H1 (cell line): ENCODE measurements at regions not wholly inside any gene's neighbourhood (a gene's known extent, or its start where the extent isn't known, plus 50 kb on each side); places are given as distances from the start of the nearest gene placed in this dataset.

Experiments
- CTCF ChIA-PET: fragments of 300-600 bp; sonication (Branson Sonifier 250); formaldehyde crosslinking; loops from one replicate; lab custom pipeline; 2021; ENCODE audit not compliant: partially characterized antibody; lab: Charles Lee
- POLR2A ChIA-PET: fragments of 300-600 bp; sonication (Branson Sonifier 250); formaldehyde crosslinking; loops from one replicate; lab custom pipeline; 2021; ENCODE audit warnings: inconsistent platforms; ENCODE audit not compliant: partially characterized antibody; lab: Charles Lee
- DNase-seq, 2 experiments: peaks; one replicate each; pipeline versions ENCODE4 v3.0.0 to v3.0.0-alpha.2; 2010 to 2022; ENCODE audit warnings: low spot score in 2 of 2, low read depth in 1 of 2, mixed read lengths in 1 of 2
- FAIRE-seq: peaks from 2 replicates; lab custom pipeline; 2011; peaks lifted over from hg19 to GRCh38; lab: Jason Lieb, UNC
- H2AFZ ChIP-seq: 2 replicates; pipeline ENCODE4 v1.8.1; 2012; ENCODE audit warnings: low read length, inconsistent platforms
- H2AK5ac ChIP-seq: 2 replicates; pipeline ENCODE4 v1.6.1; 2013; ENCODE audit warnings: low read depth, low read length
- H2BK120ac ChIP-seq: replicated peaks from 2 replicates; pipeline ENCODE3; 2013; ENCODE audit warnings: low read depth, low read length, inconsistent platforms
- H2BK12ac ChIP-seq: 2 replicates; pipeline ENCODE4 v1.6.1; 2013; ENCODE audit warnings: low read depth, low read length
- H2BK15ac ChIP-seq: 2 replicates; pipeline ENCODE4 v1.6.1; 2013; ENCODE audit warnings: low read length
- H2BK20ac ChIP-seq: 2 replicates; pipeline ENCODE4 v1.6.1; 2013; ENCODE audit warnings: low read length
- H2BK5ac ChIP-seq: 2 replicates; pipeline ENCODE4 v1.6.1; 2013; ENCODE audit warnings: low read depth, low read length
- H3K14ac ChIP-seq: 2 replicates; pipeline ENCODE4 v1.6.1; 2013; ENCODE audit warnings: inconsistent platforms; ENCODE audit not compliant: insufficient read length
- H3K18ac ChIP-seq: 2 replicates; pipeline ENCODE4 v1.6.1; 2013; ENCODE audit warnings: low read length; ENCODE audit errors: extremely low read depth
- H3K23ac ChIP-seq: 2 replicates; pipeline ENCODE4 v1.6.1; 2013; ENCODE audit warnings: inconsistent platforms; ENCODE audit not compliant: insufficient read length
- H3K23me2 ChIP-seq: 2 replicates; pipeline ENCODE4 v1.6.1; 2013; ENCODE audit warnings: low read depth, low read length
- H3K27ac ChIP-seq: 2 replicates; pipeline ENCODE4 v1.6.1; 2011; ENCODE audit warnings: low read depth, low read length, inconsistent platforms
- H3K27me3 ChIP-seq, 4 experiments: replicated peaks in 1 of 4; 1 replicate in 1 of 4; 2 replicates in 3 of 4; pipeline versions ENCODE4 v1.6.1 to v1.8.1; 2011 to 2013; ENCODE audit warnings: low read length in 3 of 4, mild to moderate bottlenecking in 3 of 4, inconsistent platforms in 2 of 4, mixed read lengths in 2 of 4, moderate library complexity in 1 of 4; ENCODE audit not compliant: control insufficient read depth in 3 of 4, insufficient read depth in 3 of 4; ENCODE audit errors: extremely low read depth in 1 of 4
- H3K36me3 ChIP-seq, 4 experiments: 2 replicates each; pipeline versions ENCODE4 v1.6.1 to v1.8.1; 2011 to 2013; ENCODE audit warnings: mild to moderate bottlenecking in 4 of 4, low read length in 3 of 4, moderate library complexity in 2 of 4, control low read depth in 1 of 4, inconsistent platforms in 1 of 4; ENCODE audit not compliant: insufficient read depth in 4 of 4, control insufficient read depth in 2 of 4
- H3K4ac ChIP-seq: replicated peaks from 2 replicates; pipeline ENCODE3; 2013; ENCODE audit warnings: low read length, low read depth, mixed read lengths, inconsistent platforms; ENCODE audit not compliant: insufficient read length
- H3K4me1 ChIP-seq, 4 experiments: replicated peaks in 1 of 4; 1 replicate in 1 of 4; 2 replicates in 3 of 4; pipeline versions ENCODE4 v1.6.1 to v1.8.1; 2011 to 2013; ENCODE audit warnings: low read length in 3 of 4, inconsistent platforms in 2 of 4, mixed read lengths in 1 of 4; ENCODE audit not compliant: insufficient read depth in 4 of 4, control insufficient read depth in 3 of 4
- H3K4me2 ChIP-seq, 2 experiments: 2 replicates each; pipeline versions ENCODE4 v1.6.1 to v1.8.1; 2011 to 2013; ENCODE audit warnings: low read depth in 2 of 2, low read length in 2 of 2, control low read depth in 1 of 2, inconsistent platforms in 1 of 2, mild to moderate bottlenecking in 1 of 2; ENCODE audit not compliant: insufficient read depth in 1 of 2
- H3K4me3 ChIP-seq, 4 experiments: fragments of 200-600, 300-600 bp in 1 of 4; sonication (generic), shearing (Covaris generic), sonication (Bioruptor Twin) in 1 of 4; 2 replicates each; pipeline versions ENCODE4 v1.5.1 to v1.8.1; 2011 to 2016; ENCODE audit warnings: low read length in 4 of 4, low read depth in 3 of 4, control low read depth in 2 of 4, inconsistent platforms in 2 of 4, mild to moderate bottlenecking in 2 of 4, mixed read lengths in 1 of 4, moderate library complexity in 1 of 4; ENCODE audit not compliant: insufficient read depth in 2 of 4; ENCODE audit errors: extremely low read depth in 1 of 4
- H3K56ac ChIP-seq: replicated peaks from 2 replicates; pipeline ENCODE3; 2013; ENCODE audit warnings: low read depth, mild to moderate bottlenecking, mixed read lengths, low read length, inconsistent platforms; ENCODE audit not compliant: insufficient read length
- H3K79me1 ChIP-seq: 2 replicates; pipeline ENCODE4 v1.6.1; 2013; ENCODE audit warnings: low read depth, low read length, control low read depth
- H3K79me2 ChIP-seq, 2 experiments: 2 replicates each; pipeline versions ENCODE4 v1.6.1 to v1.8.1; 2012 to 2013; ENCODE audit warnings: low read length in 2 of 2, mild to moderate bottlenecking in 2 of 2, inconsistent platforms in 1 of 2; ENCODE audit not compliant: insufficient read depth in 2 of 2, control insufficient read depth in 1 of 2
- H3K9ac ChIP-seq, 4 experiments: replicated peaks in 1 of 4; 1 replicate in 1 of 4; 2 replicates in 3 of 4; pipeline versions ENCODE4 v1.6.1 to v1.8.1; 2011 to 2013; ENCODE audit warnings: low read depth in 3 of 4, low read length in 3 of 4, control low read depth in 2 of 4, mild to moderate bottlenecking in 2 of 4, moderate library complexity in 2 of 4, inconsistent platforms in 1 of 4; ENCODE audit errors: extremely low read depth in 1 of 4
- H3K9me3 ChIP-seq, 2 experiments: 2 replicates each; pipeline versions ENCODE4 v1.6.1 to v1.8.1; 2012 to 2013; ENCODE audit warnings: mild to moderate bottlenecking in 2 of 2, moderate library complexity in 2 of 2, control low read depth in 1 of 2, inconsistent platforms in 1 of 2, low read depth in 1 of 2, low read length in 1 of 2, mixed read lengths in 1 of 2; ENCODE audit not compliant: insufficient read depth in 2 of 2
- H4K20me1 ChIP-seq, 2 experiments: replicated peaks in 1 of 2; 2 replicates each; pipeline versions ENCODE3 to v1.8.1; 2011 to 2013; ENCODE audit warnings: inconsistent platforms in 2 of 2, low read length in 2 of 2, mild to moderate bottlenecking in 1 of 2; ENCODE audit not compliant: insufficient read depth in 2 of 2, control insufficient read depth in 1 of 2
- H4K5ac ChIP-seq: 2 replicates; pipeline ENCODE4 v1.6.1; 2013; ENCODE audit warnings: low read length, low read depth, mixed read lengths, inconsistent platforms; ENCODE audit not compliant: insufficient read length
- H4K8ac ChIP-seq: 2 replicates; pipeline ENCODE4 v1.8.0; 2013; ENCODE audit warnings: mild to moderate bottlenecking, moderate library complexity, low read length, inconsistent platforms; ENCODE audit not compliant: insufficient read depth; ENCODE audit errors: extremely low read depth
- H4K91ac ChIP-seq: replicated peaks from 2 replicates; pipeline ENCODE3; 2013; ENCODE audit warnings: low read length, mixed read lengths, inconsistent platforms; ENCODE audit not compliant: insufficient read length
- FOSL1 ChIP-seq: IDR thresholded peaks from 2 replicates; pipeline ENCODE4 v1.6.1; 2011; ENCODE audit warnings: mild to moderate bottlenecking, low read depth, low read length, moderate library complexity; ENCODE audit not compliant: insufficient read depth
- WGBS, 2 experiments: shearing (Covaris generic) in 1 of 2; methylation state at CpG; one replicate each; pipeline versions ENCODE4 v1.1.6 to v1.1.7; 2013 to 2015; ENCODE audit warnings: low lambda C conversion rate in 2 of 2, mixed read lengths in 2 of 2, inconsistent platforms in 1 of 2, low coverage in 1 of 2, missing lambda C conversion rate in 1 of 2; ENCODE audit not compliant: insufficient replicate concordance in 2 of 2, insufficient coverage in 1 of 2, insufficient read length in 1 of 2; ENCODE audit errors: extremely low coverage in 1 of 2, missing lambda C conversion rate in 1 of 2; 5-methylcytosine and 5-hydroxymethylcytosine counted together

DNA sequence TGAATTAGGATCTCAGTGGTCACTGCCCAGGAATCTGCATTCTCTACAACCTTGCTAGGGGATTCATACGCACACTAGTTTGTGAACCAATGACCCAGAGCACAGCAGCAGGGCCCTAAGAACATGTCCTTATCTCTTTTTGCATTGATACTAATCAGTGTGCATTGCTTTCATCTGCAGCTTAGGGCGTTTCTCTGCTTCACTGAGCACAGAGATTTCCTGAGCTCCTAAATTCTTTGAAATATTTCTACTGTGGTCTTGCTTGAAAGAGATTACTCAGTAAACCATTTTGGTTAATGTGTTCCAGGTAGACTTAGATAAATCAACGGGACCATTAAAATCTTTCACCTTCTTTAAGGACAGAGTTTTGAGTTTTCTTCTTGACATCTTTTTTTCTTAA lies 351.3 kb upstream of the KITLG start:
- no peak overlapping the region for H2BK120ac ChIP-seq
- 87% methylated on average over 3 of the region's 3 CpGs; no CpG with 5 or more reads in 1 of the 2 experiments for WGBS, 2 experiments
- DNase-seq: no peak
- no peak overlapping the region for H3K9ac ChIP-seq
- no peak for TF ChIP-seq FOSL1
- TF ChIP-seq, all 59 proteins: peak for 0
- no peak overlapping the region for H2BK5ac ChIP-seq
- no peaks in the 10 kb centered on the region for H3K23me2 ChIP-seq
- H3K9me3 ChIP-seq: no peaks in the 10 kb centered on the region
- H2AFZ ChIP-seq: no peak overlapping the region
- H3K4me3 ChIP-seq: no peak overlapping the region
- no peaks in the 10 kb centered on the region; a peak in 1 of 7 replicates for H3K27me3 ChIP-seq
- ChIA-PET POLR2A (no interaction called here), CTCF (interaction anchor here (1.7 kb wide), 1 partner anchor 16 kb away, joined by 6 read pairs; no protein-coding TSS in a partner anchor)
- no peak overlapping the region for H3K4me2 ChIP-seq
- H3K36me3 ChIP-seq: no peaks in the 10 kb centered on the region
- no peak overlapping the region for H2AK5ac ChIP-seq
- H3K27ac ChIP-seq: no peak overlapping the region
- no peak overlapping the region for H3K4ac ChIP-seq
- no peak overlapping the region for H3K56ac ChIP-seq
- no peaks in the 10 kb centered on the region for H3K79me2 ChIP-seq
- H4K5ac ChIP-seq: no peak overlapping the region
- H3K14ac ChIP-seq: no peak overlapping the region
- H3K18ac ChIP-seq: no peak overlapping the region
- peaks cover 0 to 3% (median under 1%) of the 10 kb centered on the region in 4 experiments; a peak in 2 of 7 replicates for H3K4me1 ChIP-seq
- no peaks in the 10 kb centered on the region for H3K79me1 ChIP-seq
- no peak overlapping the region for H4K8ac ChIP-seq
- no peak for FAIRE-seq
- no peak overlapping the region for H2BK20ac ChIP-seq
- H4K20me1 ChIP-seq: no peaks in the 10 kb centered on the region
- no peak overlapping the region for H3K23ac ChIP-seq
- no peak overlapping the region for H2BK12ac ChIP-seq
- H2BK15ac ChIP-seq: no peak overlapping the region
- no peak overlapping the region for H4K91ac ChIP-seq
